ENCODE measurements at regions not wholly inside any gene's neighbourhood (a gene's known extent, or its start where the extent isn't known, plus 50 kb on each side); places are given as distances from the start of the nearest gene placed in this dataset.
"Not testable (repeated sequence)": the region's sequence is repeated elsewhere in the genome, so short reads cannot be mapped to it uniquely, and the experiment has no call there.

DNA sequence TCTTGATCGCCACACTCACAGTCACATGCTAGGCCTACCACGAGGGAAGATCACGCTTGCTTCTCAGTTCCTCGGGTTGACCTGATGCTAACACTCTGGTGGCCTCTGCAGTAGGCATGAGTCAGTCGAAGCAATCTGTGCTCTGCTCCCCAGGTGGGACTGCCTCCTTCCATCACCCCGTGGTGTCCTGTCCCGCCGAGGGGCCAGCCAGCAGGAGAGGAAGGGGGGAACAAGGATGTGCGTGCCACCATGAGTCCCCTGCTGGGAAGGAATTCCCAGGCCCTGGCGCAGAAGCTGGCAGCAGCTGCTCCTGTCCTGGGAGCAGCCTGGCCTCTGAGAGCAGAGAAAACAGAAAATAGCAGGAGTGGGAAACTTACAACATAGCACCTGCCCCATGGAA, 695.0 kb upstream of the NRP1 start:
- DNase-seq (ENCODE audit: low spot score) = no peak
- Mint-ChIP-seq H3K4me1 (ENCODE audit: low read depth) (no peaks in the 10 kb centered on the region), H3K27ac (no peak overlapping the region), H3K4me3 (no peak overlapping the region), H3K36me3 (ENCODE audit: low read depth) (no peaks in the 10 kb centered on the region), H3K27me3 (ENCODE audit: insufficient read depth) (no peaks in the 10 kb centered on the region), H3K9me3 (peaks cover 7% of the 10 kb centered on the region)
- intact Hi-C loops (cut with micrococcal nuclease) = no loop called here

DNA sequence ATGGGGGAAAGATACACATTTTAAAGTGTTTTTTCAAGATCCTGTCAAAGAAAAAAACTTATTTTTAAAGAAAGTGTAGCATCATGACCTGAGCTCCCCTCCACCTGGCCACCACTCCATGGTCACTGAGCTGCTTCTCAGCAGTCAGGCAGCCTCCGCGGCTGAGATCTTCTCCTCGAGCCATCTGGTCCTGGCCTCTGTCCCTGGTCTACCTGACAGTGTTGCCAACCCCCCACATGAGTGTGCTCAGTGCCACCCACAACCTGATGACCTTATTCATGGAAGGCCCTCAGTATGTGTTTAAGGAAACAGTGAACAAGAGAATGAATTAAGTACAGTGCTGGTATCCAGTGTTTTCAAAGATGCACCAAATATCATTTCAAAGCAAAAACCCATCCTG, 694.5 kb upstream of the NRP1 start:
- Mint-ChIP-seq H3K4me1 (ENCODE audit: low read depth) (no peaks in the 10 kb centered on the region), H3K4me3 (no peak overlapping the region), H3K36me3 (ENCODE audit: low read depth) (no peaks in the 10 kb centered on the region), H3K27me3 (ENCODE audit: insufficient read depth) (no peaks in the 10 kb centered on the region), H3K9me3 (peaks cover 6% of the 10 kb centered on the region), H3K27ac (no peak overlapping the region)
- intact Hi-C loops (cut with micrococcal nuclease) = no loop called here
- no peak for DNase-seq (ENCODE audit: low spot score)

DNA sequence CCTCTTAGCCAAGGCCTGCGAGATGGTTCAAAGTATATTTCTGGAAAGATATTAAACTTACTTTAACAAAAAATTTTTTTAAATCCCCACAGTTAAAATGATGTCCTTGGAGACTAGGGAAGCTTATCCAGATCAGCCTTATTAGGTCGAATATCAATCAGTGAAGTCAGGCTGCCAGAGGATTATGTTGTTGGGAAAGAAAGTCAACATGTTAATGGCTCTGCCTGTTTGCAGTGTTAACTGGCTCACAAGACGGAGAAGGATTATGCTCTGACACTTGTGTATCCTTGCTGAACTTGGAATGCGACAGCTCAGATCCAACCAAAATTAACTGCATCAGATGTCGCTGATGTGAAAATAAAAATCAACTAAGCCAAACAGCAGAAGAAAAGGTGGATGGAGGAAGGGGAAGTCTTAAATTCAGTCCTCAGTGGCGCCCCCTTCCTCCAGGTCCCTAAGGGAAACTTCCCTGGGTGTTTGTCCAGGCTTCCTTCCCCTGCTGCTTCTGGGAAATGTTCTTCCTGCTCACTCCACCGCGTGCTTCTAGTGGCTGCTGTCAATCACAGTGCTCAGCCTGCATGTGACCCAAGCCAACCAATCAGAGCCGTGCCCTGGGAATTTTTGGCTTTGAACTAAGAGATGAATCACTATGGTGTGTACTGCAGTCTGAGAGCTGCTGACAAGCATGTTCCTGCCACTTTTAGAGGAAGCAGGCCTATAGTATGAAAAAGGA, 690.4 kb upstream of the NRP1 start:
- H3K27me3 Mint-ChIP-seq (ENCODE audit: insufficient read depth) = no peaks in the 10 kb centered on the region
- peaks cover 6% of the 10 kb centered on the region for H3K9me3 Mint-ChIP-seq
- DNase-seq (ENCODE audit: low spot score) = no peak
- no peaks in the 10 kb centered on the region for H3K36me3 Mint-ChIP-seq (ENCODE audit: low read depth)
- no peaks in the 10 kb centered on the region for H3K4me1 Mint-ChIP-seq (ENCODE audit: low read depth)
- H3K27ac Mint-ChIP-seq = no peak overlapping the region
- intact Hi-C loops (cut with micrococcal nuclease) = no loop called here
- no peak overlapping the region for H3K4me3 Mint-ChIP-seq

DNA sequence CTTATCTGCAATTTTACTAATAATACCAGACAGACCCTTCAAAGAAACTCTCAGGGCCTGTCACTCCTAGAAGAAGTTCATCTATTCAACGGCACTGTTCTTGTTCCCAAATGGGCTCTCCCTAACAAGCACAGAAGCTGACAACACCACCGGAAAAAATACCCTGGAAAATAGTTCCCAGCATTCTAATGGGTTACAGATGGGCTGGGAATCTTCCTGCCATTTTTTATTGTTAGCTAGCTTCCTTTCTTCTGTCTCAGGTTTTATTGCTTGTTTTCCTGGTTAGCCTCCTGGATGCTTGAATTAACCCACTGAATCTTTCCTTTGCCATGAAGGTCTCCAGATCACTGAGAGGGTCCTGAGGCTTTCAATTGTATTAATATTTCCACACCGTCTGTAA, 689.8 kb upstream of the NRP1 start:
- intact Hi-C loops (cut with micrococcal nuclease) = no loop called here
- H3K27me3 Mint-ChIP-seq (ENCODE audit: insufficient read depth) = no peaks in the 10 kb centered on the region
- no peak overlapping the region for H3K27ac Mint-ChIP-seq
- DNase-seq (ENCODE audit: low spot score) = no peak
- H3K4me3 Mint-ChIP-seq = no peak overlapping the region
- no peaks in the 10 kb centered on the region for H3K4me1 Mint-ChIP-seq (ENCODE audit: low read depth)
- H3K36me3 Mint-ChIP-seq (ENCODE audit: low read depth) = no peaks in the 10 kb centered on the region
- H3K9me3 Mint-ChIP-seq = peaks cover 6% of the 10 kb centered on the region

DNA sequence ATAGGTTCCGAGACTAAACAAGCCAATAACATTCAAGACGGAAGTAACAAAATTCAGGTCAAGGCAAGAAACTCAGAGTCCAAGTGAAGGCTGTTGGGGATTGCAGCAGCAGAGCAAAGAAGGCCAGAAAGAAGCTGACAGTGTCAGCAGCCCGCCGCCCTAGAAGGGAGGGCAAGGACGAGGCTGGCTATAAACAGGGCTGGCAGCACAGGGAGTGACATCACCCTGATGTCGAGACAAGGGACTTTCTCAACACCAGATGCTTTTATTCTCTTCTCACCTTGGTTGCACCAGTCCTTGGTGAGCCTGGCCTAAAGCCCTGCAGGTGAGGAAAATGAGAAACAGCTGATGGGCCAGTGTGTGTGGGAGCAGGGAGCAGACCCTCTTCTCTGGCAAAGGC, 687.7 kb upstream of the NRP1 start:
- H3K27me3 Mint-ChIP-seq (ENCODE audit: insufficient read depth) = no peaks in the 10 kb centered on the region
- intact Hi-C loops (cut with micrococcal nuclease) = no loop called here
- H3K4me1 Mint-ChIP-seq (ENCODE audit: low read depth) = no peaks in the 10 kb centered on the region
- DNase-seq (ENCODE audit: low spot score) = no peak
- peaks cover 6% of the 10 kb centered on the region for H3K9me3 Mint-ChIP-seq
- no peak overlapping the region for H3K4me3 Mint-ChIP-seq
- H3K36me3 Mint-ChIP-seq (ENCODE audit: low read depth) = no peaks in the 10 kb centered on the region
- no peak overlapping the region for H3K27ac Mint-ChIP-seq

DNA sequence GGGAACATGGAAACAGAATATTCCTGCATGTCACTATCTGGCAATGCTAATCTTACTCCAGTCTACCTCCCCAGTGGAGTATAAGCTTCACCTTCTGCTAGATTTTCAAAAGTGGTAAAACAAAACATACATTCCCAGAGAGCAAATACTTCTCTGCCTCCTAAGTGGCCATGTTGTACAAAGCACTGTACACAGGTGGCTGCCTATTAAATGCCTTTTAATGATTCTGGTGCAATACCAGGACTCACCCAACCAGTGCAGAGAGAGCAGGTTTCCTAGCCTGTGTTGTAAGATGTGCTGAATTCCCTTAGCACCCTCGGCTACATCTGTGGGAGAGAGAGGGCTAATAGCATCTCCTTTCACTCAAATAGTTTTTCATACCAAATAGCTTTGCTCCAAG, 684.3 kb upstream of the NRP1 start:
- Mint-ChIP-seq H3K4me3 (no peak overlapping the region), H3K36me3 (ENCODE audit: low read depth) (no peaks in the 10 kb centered on the region), H3K27me3 (ENCODE audit: insufficient read depth) (no peaks in the 10 kb centered on the region), H3K4me1 (ENCODE audit: low read depth) (no peaks in the 10 kb centered on the region), H3K9me3 (no peaks in the 10 kb centered on the region), H3K27ac (no peak overlapping the region)
- intact Hi-C loops (cut with micrococcal nuclease) = no loop called here
- DNase-seq (ENCODE audit: low spot score) = no peak

DNA sequence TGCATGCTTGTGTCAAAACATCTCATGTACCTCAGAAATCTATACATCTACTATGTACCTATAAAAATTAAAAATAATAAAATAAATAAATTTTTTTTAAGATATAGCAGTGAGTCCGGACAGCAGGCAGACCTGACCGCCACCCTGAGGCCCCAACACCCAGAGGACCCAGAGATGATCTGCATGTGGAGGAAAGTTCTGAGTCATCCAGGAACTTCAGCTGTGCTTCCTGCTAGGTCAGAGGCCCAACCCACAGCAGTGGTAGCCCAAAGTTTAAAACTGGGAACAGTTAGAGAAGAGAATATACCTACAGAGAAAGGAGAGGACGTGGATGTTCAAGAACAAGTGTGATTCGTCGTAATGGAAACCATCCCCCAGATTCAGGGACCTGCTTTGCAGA, 683.7 kb upstream of the NRP1 start:
- peaks cover 3% of the 10 kb centered on the region for H3K27me3 Mint-ChIP-seq (ENCODE audit: insufficient read depth)
- no peak overlapping the region for H3K27ac Mint-ChIP-seq
- intact Hi-C loops (cut with micrococcal nuclease) = no loop called here
- H3K9me3 Mint-ChIP-seq = no peaks in the 10 kb centered on the region
- DNase-seq (ENCODE audit: low spot score) = no peak
- no peaks in the 10 kb centered on the region for H3K36me3 Mint-ChIP-seq (ENCODE audit: low read depth)
- H3K4me3 Mint-ChIP-seq = no peak overlapping the region
- H3K4me1 Mint-ChIP-seq (ENCODE audit: low read depth) = no peaks in the 10 kb centered on the region

DNA sequence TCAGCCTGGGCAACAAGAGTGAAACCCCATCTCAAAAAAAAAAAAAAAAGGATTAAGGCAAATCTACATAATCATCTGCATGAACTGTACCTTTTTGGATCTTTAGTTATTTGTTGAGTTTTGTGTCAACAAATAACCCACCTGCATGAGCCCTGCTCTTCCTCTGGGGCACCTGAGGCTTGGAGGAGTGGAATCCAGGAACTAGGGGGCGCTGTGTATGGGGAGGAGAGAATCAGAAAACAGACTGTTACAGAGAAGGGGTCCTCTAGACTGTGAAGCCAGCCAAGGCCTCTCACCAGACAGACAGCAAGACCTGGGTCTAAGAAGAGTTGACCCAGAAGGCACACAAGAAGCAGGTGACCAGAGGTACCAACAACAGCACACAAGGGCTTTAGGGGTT, 682.8 kb upstream of the NRP1 start:
- DNase-seq (ENCODE audit: low spot score) = no peak
- H3K4me1 Mint-ChIP-seq (ENCODE audit: low read depth) = no peaks in the 10 kb centered on the region
- H3K9me3 Mint-ChIP-seq = no peaks in the 10 kb centered on the region
- no peak overlapping the region for H3K4me3 Mint-ChIP-seq
- intact Hi-C loops (cut with micrococcal nuclease) = no loop called here
- H3K36me3 Mint-ChIP-seq (ENCODE audit: low read depth) = no peaks in the 10 kb centered on the region
- H3K27me3 Mint-ChIP-seq (ENCODE audit: insufficient read depth) = peaks cover 5% of the 10 kb centered on the region
- no peak overlapping the region for H3K27ac Mint-ChIP-seq

DNA sequence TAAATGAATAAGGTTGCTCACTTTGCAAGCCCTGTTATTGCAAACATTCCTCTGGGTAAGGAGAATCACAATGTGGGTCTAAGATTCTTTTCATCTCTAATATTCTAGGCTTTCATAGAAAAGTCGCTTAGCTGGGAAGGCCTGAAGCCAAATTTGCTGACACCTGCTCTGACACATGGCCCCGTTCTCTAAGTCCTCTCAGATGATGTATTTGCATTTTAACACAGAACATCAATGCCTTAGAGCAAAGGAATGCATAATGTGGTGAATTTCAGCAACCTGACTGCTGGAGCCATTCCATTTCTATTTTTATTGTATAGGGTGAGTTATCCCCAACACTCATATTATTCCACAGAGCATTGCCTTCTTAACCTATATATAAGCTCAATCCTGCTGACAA, 682.1 kb upstream of the NRP1 start:
- H3K9me3 Mint-ChIP-seq = no peaks in the 10 kb centered on the region
- H3K36me3 Mint-ChIP-seq (ENCODE audit: low read depth) = no peaks in the 10 kb centered on the region

DNA sequence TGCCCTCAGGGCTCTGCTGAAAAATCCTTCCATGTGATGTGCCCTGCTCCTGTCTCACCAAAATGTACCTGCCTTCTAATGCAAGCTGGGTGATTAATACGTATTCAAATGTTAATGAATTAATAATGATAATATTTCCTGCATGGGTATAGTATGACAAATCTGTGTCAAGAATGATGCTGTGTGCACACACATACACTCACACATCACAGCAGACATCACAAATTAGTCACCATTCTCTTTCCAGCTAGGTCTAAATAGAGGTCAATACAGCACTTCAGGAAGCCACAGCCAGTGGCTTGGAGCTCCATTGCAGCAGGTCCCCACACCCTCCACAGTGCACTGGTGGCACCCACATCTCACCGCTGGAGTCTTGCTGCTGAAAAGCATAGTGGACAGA, 681.2 kb upstream of the NRP1 start:
- Mint-ChIP-seq H3K9me3 (no peaks in the 10 kb centered on the region), H3K36me3 (ENCODE audit: low read depth) (no peaks in the 10 kb centered on the region), H3K27me3 (ENCODE audit: insufficient read depth) (peaks cover 5% of the 10 kb centered on the region), H3K4me1 (ENCODE audit: low read depth) (no peaks in the 10 kb centered on the region), H3K27ac (no peak overlapping the region), H3K4me3 (no peak overlapping the region)
- DNase-seq (ENCODE audit: low spot score) = no peak
- intact Hi-C loops (cut with micrococcal nuclease) = no loop called here

More for the DNA sequence above, 682.1 kb upstream of the NRP1 start:
- intact Hi-C loops (cut with micrococcal nuclease) = no loop called here
- Mint-ChIP-seq H3K27ac (no peak overlapping the region), H3K4me3 (no peak overlapping the region), H3K4me1 (ENCODE audit: low read depth) (no peaks in the 10 kb centered on the region), H3K27me3 (ENCODE audit: insufficient read depth) (peaks cover 5% of the 10 kb centered on the region)
- no peak for DNase-seq (ENCODE audit: low spot score)

DNA sequence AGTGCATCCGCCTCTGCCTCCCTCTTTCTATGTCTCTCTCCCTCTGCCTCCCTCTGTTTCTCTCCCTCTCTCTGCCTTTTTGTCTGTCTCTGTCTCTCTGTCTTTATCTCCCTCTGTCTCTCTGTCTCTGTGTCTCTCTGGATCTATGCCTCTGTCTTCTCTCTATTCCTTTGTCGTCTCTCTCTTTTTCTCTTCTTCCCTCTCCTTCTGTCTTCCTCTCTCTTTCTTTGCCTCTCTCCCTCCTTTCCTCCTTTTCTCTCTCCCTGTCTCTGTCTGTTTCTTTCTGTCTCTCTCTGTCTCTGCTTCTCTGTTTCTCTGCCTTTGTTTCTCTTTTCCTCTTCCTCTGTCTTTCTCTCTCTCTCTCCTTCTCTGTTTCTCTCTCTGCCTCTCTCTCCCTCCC, 678.8 kb upstream of the NRP1 start:
- no peaks in the 10 kb centered on the region for H3K9me3 Mint-ChIP-seq
- no peak overlapping the region for H3K27ac Mint-ChIP-seq
- H3K4me1 Mint-ChIP-seq (ENCODE audit: low read depth) = no peaks in the 10 kb centered on the region
- no peaks in the 10 kb centered on the region for H3K36me3 Mint-ChIP-seq (ENCODE audit: low read depth)
- H3K27me3 Mint-ChIP-seq (ENCODE audit: insufficient read depth) = peaks cover 5% of the 10 kb centered on the region
- intact Hi-C loops (cut with micrococcal nuclease) = no loop called here
- no peak for DNase-seq (ENCODE audit: low spot score)
- H3K4me3 Mint-ChIP-seq = no peak overlapping the region

DNA sequence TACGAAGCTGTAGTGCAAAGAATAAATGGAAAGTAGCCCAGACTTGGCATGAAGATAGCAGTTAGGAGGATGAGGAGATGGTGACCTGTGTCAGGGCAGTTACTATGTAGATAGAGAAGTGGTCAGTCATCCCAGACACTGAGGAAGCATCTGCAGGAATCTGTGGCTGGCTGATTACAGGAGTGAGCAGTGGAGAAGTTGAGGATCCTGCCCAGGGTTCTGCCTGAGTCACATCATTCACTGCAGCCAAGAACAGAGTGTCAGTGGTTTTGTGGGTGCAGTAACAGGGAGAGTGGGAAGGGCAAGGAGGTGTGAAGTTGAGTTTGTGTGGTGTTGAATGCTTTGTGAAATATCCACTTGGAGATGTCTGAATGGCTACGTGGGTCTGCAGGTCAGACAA, 676.4 kb upstream of the NRP1 start:
- Mint-ChIP-seq H3K9me3 (no peaks in the 10 kb centered on the region), H3K27me3 (ENCODE audit: insufficient read depth) (peaks cover 5% of the 10 kb centered on the region), H3K27ac (no peak overlapping the region), H3K36me3 (ENCODE audit: low read depth) (no peaks in the 10 kb centered on the region), H3K4me3 (no peak overlapping the region), H3K4me1 (ENCODE audit: low read depth) (no peaks in the 10 kb centered on the region)
- DNase-seq (ENCODE audit: low spot score) = no peak
- intact Hi-C loops (cut with micrococcal nuclease) = no loop called here

DNA sequence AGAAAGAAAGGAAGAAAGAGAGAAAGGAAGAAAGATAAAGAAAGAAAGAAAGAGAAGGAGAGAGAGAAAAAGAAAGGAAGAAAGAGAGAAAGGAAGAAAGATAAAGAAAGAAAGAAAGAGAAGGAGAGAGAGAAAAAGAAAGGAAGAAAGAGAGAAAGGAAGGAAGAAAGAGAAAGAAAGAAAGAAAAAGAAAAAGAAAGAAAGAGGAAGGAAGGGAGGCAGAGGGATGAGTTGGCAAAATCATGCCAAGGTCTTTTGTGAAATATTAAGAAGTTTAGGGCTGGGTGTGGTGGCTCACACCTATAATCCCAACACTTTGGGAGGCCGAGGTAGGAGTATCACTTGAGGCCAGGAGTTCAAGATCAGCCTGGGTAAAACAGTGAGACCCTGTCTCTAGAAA, 675.8 kb upstream of the NRP1 start:
- DNase-seq (ENCODE audit: low spot score); H3K4me3 Mint-ChIP-seq; H3K27ac Mint-ChIP-seq; intact Hi-C loops (cut with micrococcal nuclease); H3K27me3 Mint-ChIP-seq (ENCODE audit: insufficient read depth); H3K36me3 Mint-ChIP-seq (ENCODE audit: low read depth); H3K4me1 Mint-ChIP-seq (ENCODE audit: low read depth); H3K9me3 Mint-ChIP-seq: not testable (repeated sequence)

DNA sequence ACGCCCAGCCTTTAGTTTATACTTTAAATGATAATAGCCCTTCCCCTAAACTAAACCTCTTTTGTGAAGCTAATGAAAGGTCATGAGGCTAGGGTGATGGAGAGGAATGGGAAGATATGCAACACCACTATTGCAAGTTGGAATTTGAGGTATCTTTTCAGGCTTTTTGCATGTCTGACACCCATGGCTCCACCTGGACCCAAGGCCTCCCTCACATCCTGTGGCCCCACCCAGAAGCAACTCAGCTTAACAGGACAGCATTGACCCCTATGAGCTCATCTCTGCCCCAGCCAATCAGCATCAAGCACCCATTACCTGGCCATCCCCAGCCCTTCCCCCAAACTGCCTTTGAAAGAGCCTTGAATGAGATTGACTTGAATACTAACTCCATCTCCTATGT, 674.2 kb upstream of the NRP1 start:
- no peak overlapping the region for H3K4me3 Mint-ChIP-seq
- H3K9me3 Mint-ChIP-seq = no peaks in the 10 kb centered on the region
- no peaks in the 10 kb centered on the region for H3K36me3 Mint-ChIP-seq (ENCODE audit: low read depth)
- peaks cover 5% of the 10 kb centered on the region for H3K27me3 Mint-ChIP-seq (ENCODE audit: insufficient read depth)
- no peak for DNase-seq (ENCODE audit: low spot score)
- H3K4me1 Mint-ChIP-seq (ENCODE audit: low read depth) = no peaks in the 10 kb centered on the region
- intact Hi-C loops (cut with micrococcal nuclease) = no loop called here
- H3K27ac Mint-ChIP-seq = no peak overlapping the region

All from activated T-helper 1 cell treated with anti-CD3 and anti-CD28 coated beads, Interleukin-12 subunit alpha, Interleukin-12 subunit beta, Interleukin-2, Interleukin-4 antibody, amounts not matched to agents 30 ng/mL and 10 ng/mL and 1 ng/mL, durations not matched to agents 14 hours and 24 hours and 36 hours (primary cell).